GM12891 (cell line): ENCODE measurements at regions not wholly inside any gene's neighbourhood (a gene's known extent, or its start where the extent isn't known, plus 50 kb on each side); places are given as distances from the start of the nearest gene placed in this dataset.

ENCODE experiments used
- POLR2A ChIP-seq: IDR thresholded peaks from 2 replicates; pipeline ENCODE4 v1.6.1; 2011; ENCODE audit warnings: low read depth, low read length, control low read depth
- POLR2AphosphoS5 ChIP-seq: IDR thresholded peaks from 2 replicates; pipeline ENCODE4 v1.6.1; 2011; ENCODE audit warnings: low read depth, low read length, control low read depth
- SPI1 ChIP-seq: IDR thresholded peaks from 2 replicates; pipeline ENCODE4 v1.6.1; 2011; ENCODE audit warnings: low read depth, low read length, control low read depth

GRCh38 chr5:172574871-172575223 is 66.2 kb upstream of the NEURL1B start:
- no peak for TF ChIP-seq POLR2A
- TF ChIP-seq POLR2AphosphoS5 = no peak
- TF ChIP-seq SPI1 = no peak
